ENCODE measurements at regions not wholly inside any gene's neighbourhood (a gene's known extent, or its start where the extent isn't known, plus 50 kb on each side); places are given as distances from the start of the nearest gene placed in this dataset.

DNA sequence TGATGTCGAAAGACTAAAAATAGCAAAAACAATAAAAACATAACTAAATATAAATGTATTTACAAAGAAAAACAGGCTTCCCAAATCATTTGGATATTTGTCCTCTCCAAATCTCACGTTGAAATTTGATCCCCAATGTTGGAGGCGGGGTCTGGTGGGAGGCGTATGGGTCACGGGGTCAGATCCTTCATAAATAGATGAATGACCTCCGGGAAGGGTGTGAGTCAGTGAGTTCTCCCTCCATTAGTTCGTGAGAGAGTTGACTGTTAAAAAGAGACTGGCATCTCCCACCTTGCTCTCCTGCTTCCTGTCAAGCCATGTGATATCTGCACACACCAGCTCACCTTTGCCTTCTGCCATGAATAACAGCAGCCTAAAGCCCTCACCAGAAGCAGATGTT is 703.0 kb downstream of the TMEM182 start:
- H3K4me1 ChIP-seq (ENCODE audit: control insufficient read depth, insufficient read depth, low read length) = no peaks in the 10 kb centered on the region
- H3K27me3 ChIP-seq (ENCODE audit: control insufficient read depth, insufficient read depth, low read length) = no peaks in the 10 kb centered on the region
- no peaks in the 10 kb centered on the region for H3K36me3 ChIP-seq (ENCODE audit: control insufficient read depth, insufficient read depth, low read length)
- H3K4me3 ChIP-seq (ENCODE audit: low read length) = no peak overlapping the region
- no peak overlapping the region for H3K9ac ChIP-seq (ENCODE audit: low read length)
- no peak overlapping the region for H3K27ac ChIP-seq (ENCODE audit: low read depth, low read length)

DNA sequence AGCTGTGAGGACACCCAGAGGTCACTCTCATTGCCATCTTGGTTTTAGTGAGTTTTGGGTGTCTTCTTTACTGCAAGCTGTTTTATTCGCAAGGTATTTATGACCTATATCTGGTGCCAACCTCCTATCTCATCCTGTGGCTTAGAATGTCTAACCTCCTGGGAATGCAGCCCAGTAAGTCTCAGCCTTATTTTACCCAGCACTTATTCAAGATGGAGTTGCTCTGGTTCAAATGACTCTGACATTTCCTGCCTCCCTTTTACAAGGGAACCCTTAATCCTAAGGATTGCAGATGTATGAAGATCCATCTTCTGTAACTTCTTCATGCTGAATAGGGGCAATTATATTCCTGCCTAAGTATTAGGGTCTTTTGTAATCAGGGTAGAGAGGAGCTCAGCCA is 708.0 kb downstream of the TMEM182 start:
- Histone ChIP-seq H3K36me3 (ENCODE audit: control insufficient read depth, insufficient read depth, low read length) (no peaks in the 10 kb centered on the region), H3K9ac (ENCODE audit: low read length) (no peak overlapping the region), H3K27me3 (ENCODE audit: control insufficient read depth, insufficient read depth, low read length) (no peaks in the 10 kb centered on the region)

GRCh38 chr2:103484906-103485305 is 723.1 kb downstream of the TMEM182 start:
- no peaks in the 10 kb centered on the region for H3K36me3 ChIP-seq (ENCODE audit: control insufficient read depth, insufficient read depth, low read length)
- no peak overlapping the region for H3K27ac ChIP-seq (ENCODE audit: low read depth, low read length)
- H3K4me1 ChIP-seq (ENCODE audit: control insufficient read depth, insufficient read depth, low read length) = no peaks in the 10 kb centered on the region

More for the DNA sequence above, 708.0 kb downstream of the TMEM182 start:
- H3K4me1 ChIP-seq (ENCODE audit: control insufficient read depth, insufficient read depth, low read length) = no peaks in the 10 kb centered on the region
- no peak overlapping the region for H3K4me3 ChIP-seq (ENCODE audit: low read length)
- no peak overlapping the region for H3K27ac ChIP-seq (ENCODE audit: low read depth, low read length)

GRCh38 chr2:103496850-103497249 is 735.0 kb downstream of the TMEM182 start:
- no peaks in the 10 kb centered on the region for H3K36me3 ChIP-seq (ENCODE audit: control insufficient read depth, insufficient read depth, low read length)
- H3K4me3 ChIP-seq (ENCODE audit: low read length) = no peak overlapping the region

More at GRCh38 chr2:103484906-103485305, 723.1 kb downstream of the TMEM182 start:
- no peaks in the 10 kb centered on the region for H3K27me3 ChIP-seq (ENCODE audit: control insufficient read depth, insufficient read depth, low read length)
- H3K9ac ChIP-seq (ENCODE audit: low read length) = no peak overlapping the region
- H3K4me3 ChIP-seq (ENCODE audit: low read length) = no peak overlapping the region

GRCh38 chr2:103506812-103507211 is 745.0 kb downstream of the TMEM182 start:
- Histone ChIP-seq H3K4me1 (ENCODE audit: control insufficient read depth, insufficient read depth, low read length) (no peaks in the 10 kb centered on the region), H3K27me3 (ENCODE audit: control insufficient read depth, insufficient read depth, low read length) (no peaks in the 10 kb centered on the region), H3K36me3 (ENCODE audit: control insufficient read depth, insufficient read depth, low read length) (no peaks in the 10 kb centered on the region), H3K4me3 (ENCODE audit: low read length) (no peak overlapping the region), H3K9ac (ENCODE audit: low read length) (no peak overlapping the region), H3K27ac (ENCODE audit: low read depth, low read length) (no peak overlapping the region)

More at GRCh38 chr2:103496850-103497249, 735.0 kb downstream of the TMEM182 start:
- no peak overlapping the region for H3K27ac ChIP-seq (ENCODE audit: low read depth, low read length)
- no peaks in the 10 kb centered on the region for H3K4me1 ChIP-seq (ENCODE audit: control insufficient read depth, insufficient read depth, low read length)
- no peaks in the 10 kb centered on the region for H3K27me3 ChIP-seq (ENCODE audit: control insufficient read depth, insufficient read depth, low read length)
- H3K9ac ChIP-seq (ENCODE audit: low read length) = no peak overlapping the region

DNA sequence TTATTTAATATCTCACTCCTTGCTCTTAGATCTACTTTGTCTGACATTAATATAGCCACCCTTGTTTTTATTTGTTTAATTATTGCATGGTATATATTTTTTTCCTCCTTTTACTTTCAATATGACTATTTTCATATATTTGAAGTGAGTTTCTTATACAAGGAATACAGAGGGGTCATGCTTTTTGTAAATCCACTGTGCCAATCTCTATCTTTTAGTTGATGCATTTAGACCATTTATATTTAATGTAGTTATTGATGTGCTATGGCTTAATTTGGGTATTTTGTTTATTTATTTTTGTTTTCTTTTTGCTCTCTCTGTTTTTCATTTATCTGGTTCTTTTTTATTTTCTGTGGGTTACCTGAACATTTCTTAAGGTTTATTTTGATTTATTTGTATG is 750.6 kb downstream of the TMEM182 start:
- Histone ChIP-seq H3K27ac (ENCODE audit: low read depth, low read length) (no peak overlapping the region), H3K4me3 (ENCODE audit: low read length) (no peak overlapping the region), H3K36me3 (ENCODE audit: control insufficient read depth, insufficient read depth, low read length) (no peaks in the 10 kb centered on the region), H3K9ac (ENCODE audit: low read length) (no peak overlapping the region), H3K4me1 (ENCODE audit: control insufficient read depth, insufficient read depth, low read length) (no peaks in the 10 kb centered on the region), H3K27me3 (ENCODE audit: control insufficient read depth, insufficient read depth, low read length) (no peaks in the 10 kb centered on the region)

DNA sequence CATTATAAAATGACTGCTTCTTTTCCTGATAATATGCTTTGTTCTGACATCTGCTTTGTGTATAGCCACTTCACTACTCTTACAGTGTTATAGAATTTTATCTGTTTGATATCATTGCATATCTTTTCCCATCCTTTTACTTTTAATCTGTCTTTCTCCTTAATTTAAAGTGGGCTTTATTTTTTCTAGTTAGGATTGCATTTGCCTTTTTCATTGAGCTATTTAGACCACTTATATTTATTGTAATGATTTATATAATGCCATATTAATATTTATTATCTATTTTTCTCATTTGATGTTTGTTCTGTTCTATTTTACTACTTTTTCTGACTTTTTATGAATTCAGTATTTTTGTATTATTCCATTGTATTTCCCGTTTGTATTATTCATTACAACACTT is 758.7 kb downstream of the TMEM182 start:
- Histone ChIP-seq H3K4me3 (ENCODE audit: low read length) (no peak overlapping the region), H3K4me1 (ENCODE audit: control insufficient read depth, insufficient read depth, low read length) (no peaks in the 10 kb centered on the region), H3K9ac (ENCODE audit: low read length) (no peak overlapping the region), H3K27ac (ENCODE audit: low read depth, low read length) (no peak overlapping the region), H3K36me3 (ENCODE audit: control insufficient read depth, insufficient read depth, low read length) (no peaks in the 10 kb centered on the region), H3K27me3 (ENCODE audit: control insufficient read depth, insufficient read depth, low read length) (no peaks in the 10 kb centered on the region)

DNA sequence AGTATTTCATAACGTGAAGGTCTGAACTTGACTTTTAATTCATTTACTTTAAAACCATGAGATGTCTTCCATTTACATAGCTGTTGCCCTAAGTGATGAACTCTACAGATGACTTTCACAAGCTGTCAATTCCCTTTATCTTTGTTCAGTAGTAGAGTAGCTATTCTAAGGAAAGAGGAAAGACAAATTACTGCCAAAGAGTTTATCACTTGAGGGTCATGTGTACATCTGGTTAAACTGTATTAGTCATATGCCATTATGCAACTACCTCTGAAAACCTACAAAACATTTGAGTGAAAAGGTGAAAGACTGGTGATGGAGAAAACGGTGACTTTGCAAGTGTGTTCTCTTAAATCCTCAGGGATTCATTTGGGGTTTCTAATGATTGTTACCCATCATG is 763.9 kb downstream of the TMEM182 start:
- Histone ChIP-seq H3K27ac (ENCODE audit: low read depth, low read length) (no peak overlapping the region), H3K9ac (ENCODE audit: low read length) (no peak overlapping the region), H3K4me1 (ENCODE audit: control insufficient read depth, insufficient read depth, low read length) (no peaks in the 10 kb centered on the region), H3K4me3 (ENCODE audit: low read length) (no peak overlapping the region), H3K36me3 (ENCODE audit: control insufficient read depth, insufficient read depth, low read length) (no peaks in the 10 kb centered on the region), H3K27me3 (ENCODE audit: control insufficient read depth, insufficient read depth, low read length) (no peaks in the 10 kb centered on the region)

DNA sequence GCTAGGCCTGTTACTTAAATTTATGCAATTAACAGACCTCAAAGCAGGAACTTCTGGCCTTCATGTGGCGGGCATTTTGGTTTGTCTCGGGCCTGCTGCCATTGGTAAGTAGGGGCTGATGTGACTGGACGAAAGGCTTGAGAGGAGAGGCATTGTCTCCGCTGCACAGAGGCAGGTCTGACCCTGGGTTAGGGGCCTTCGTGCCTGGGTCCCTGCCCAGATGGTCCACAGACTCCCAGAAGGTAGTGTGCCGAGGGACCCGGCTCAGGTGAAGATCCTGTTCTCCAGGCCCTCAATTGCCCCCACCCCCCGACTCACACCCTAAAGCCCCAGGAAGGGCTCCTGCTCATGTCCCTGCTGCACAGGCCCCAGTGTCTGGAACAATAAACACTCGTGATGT is 764.9 kb downstream of the TMEM182 start:
- Histone ChIP-seq H3K9ac (ENCODE audit: low read length) (no peak overlapping the region), H3K27me3 (ENCODE audit: control insufficient read depth, insufficient read depth, low read length) (no peaks in the 10 kb centered on the region), H3K4me3 (ENCODE audit: low read length) (no peak overlapping the region), H3K36me3 (ENCODE audit: control insufficient read depth, insufficient read depth, low read length) (no peaks in the 10 kb centered on the region), H3K27ac (ENCODE audit: low read depth, low read length) (no peak overlapping the region), H3K4me1 (ENCODE audit: control insufficient read depth, insufficient read depth, low read length) (no peaks in the 10 kb centered on the region)

GRCh38 chr2:103527278-103527677 is 765.4 kb downstream of the TMEM182 start:
- Histone ChIP-seq H3K27ac (ENCODE audit: low read depth, low read length) (no peak overlapping the region), H3K27me3 (ENCODE audit: control insufficient read depth, insufficient read depth, low read length) (no peaks in the 10 kb centered on the region), H3K36me3 (ENCODE audit: control insufficient read depth, insufficient read depth, low read length) (no peaks in the 10 kb centered on the region), H3K4me1 (ENCODE audit: control insufficient read depth, insufficient read depth, low read length) (no peaks in the 10 kb centered on the region), H3K9ac (ENCODE audit: low read length) (no peak overlapping the region), H3K4me3 (ENCODE audit: low read length) (no peak overlapping the region)

GRCh38 chr2:103529798-103530502 is 768.1 kb downstream of the TMEM182 start:
- Histone ChIP-seq H3K9ac (ENCODE audit: low read length) (no peak overlapping the region), H3K4me3 (ENCODE audit: low read length) (no peak overlapping the region), H3K27ac (ENCODE audit: low read depth, low read length) (no peak overlapping the region), H3K4me1 (ENCODE audit: control insufficient read depth, insufficient read depth, low read length) (no peaks in the 10 kb centered on the region), H3K27me3 (ENCODE audit: control insufficient read depth, insufficient read depth, low read length) (no peaks in the 10 kb centered on the region), H3K36me3 (ENCODE audit: control insufficient read depth, insufficient read depth, low read length) (no peaks in the 10 kb centered on the region)

GRCh38 chr2:103552775-103553174 is 790.9 kb downstream of the TMEM182 start:
- no peak overlapping the region for H3K4me3 ChIP-seq (ENCODE audit: low read length)
- H3K36me3 ChIP-seq (ENCODE audit: control insufficient read depth, insufficient read depth, low read length) = no peaks in the 10 kb centered on the region
- no peak overlapping the region for H3K9ac ChIP-seq (ENCODE audit: low read length)
- no peaks in the 10 kb centered on the region for H3K27me3 ChIP-seq (ENCODE audit: control insufficient read depth, insufficient read depth, low read length)
- H3K4me1 ChIP-seq (ENCODE audit: control insufficient read depth, insufficient read depth, low read length) = no peaks in the 10 kb centered on the region
- H3K27ac ChIP-seq (ENCODE audit: low read depth, low read length) = no peak overlapping the region

GRCh38 chr2:103594823-103595222 is 833.0 kb downstream of the TMEM182 start:
- no peak overlapping the region for H3K4me3 ChIP-seq (ENCODE audit: low read length)
- H3K4me1 ChIP-seq (ENCODE audit: control insufficient read depth, insufficient read depth, low read length) = no peaks in the 10 kb centered on the region
- H3K27ac ChIP-seq (ENCODE audit: low read depth, low read length) = no peak overlapping the region
- no peaks in the 10 kb centered on the region for H3K36me3 ChIP-seq (ENCODE audit: control insufficient read depth, insufficient read depth, low read length)
- H3K27me3 ChIP-seq (ENCODE audit: control insufficient read depth, insufficient read depth, low read length) = no peaks in the 10 kb centered on the region
- H3K9ac ChIP-seq (ENCODE audit: low read length) = no peak overlapping the region
